Astrocyte of the spinal cord (primary cell): ENCODE measurements at regions not wholly inside any gene's neighbourhood (a gene's known extent, or its start where the extent isn't known, plus 50 kb on each side); places are given as distances from the start of the nearest gene placed in this dataset.
A peak's percentile ranks its signal among the peaks of the same experiment; 100 is the strongest.

ENCODE experiments used
- DNase-seq: peaks from one replicate; pipeline ENCODE4 v3.0.0; 2011; ENCODE audit warnings: low read depth, low spot score
- H3K4me3 ChIP-seq: 2 replicates; pipeline ENCODE4 v1.5.1; 2011; ENCODE audit warnings: low read depth, mild to moderate bottlenecking, low read length, moderate library complexity
- in situ Hi-C: cut with HindIII; loops from 2 replicates; pipeline ENCODE4 v1.10.0; 2017; ENCODE audit warnings: low sequenced_read_pairs
- TF ChIP-seq, protein P1 (sequence below): IDR thresholded peaks from 2 replicates; pipeline ENCODE4 v1.5.1; 2012; ENCODE audit warnings: low read depth, mild to moderate bottlenecking, low read length, inconsistent platforms

DNA sequence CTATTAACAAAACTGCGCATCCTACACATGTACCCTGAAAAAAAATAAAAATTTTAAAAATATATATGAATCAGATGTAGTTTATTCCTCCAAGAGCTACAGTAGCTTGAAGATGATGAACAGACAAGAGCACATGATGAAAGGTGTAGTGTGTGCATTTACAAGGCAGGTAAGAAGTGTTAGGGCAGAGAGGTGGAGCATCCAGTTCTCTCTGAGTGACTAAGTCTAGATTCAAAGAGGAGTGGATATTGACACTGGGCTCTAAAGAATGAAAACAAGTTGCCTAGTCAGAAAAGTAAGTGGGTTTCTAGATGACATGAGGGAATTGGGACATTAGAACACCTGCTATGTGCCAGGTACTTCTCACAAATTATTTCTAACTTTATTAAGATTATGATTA is 76.0 kb upstream of the CARD18 start:
- DNase-seq: no peak

DNA sequence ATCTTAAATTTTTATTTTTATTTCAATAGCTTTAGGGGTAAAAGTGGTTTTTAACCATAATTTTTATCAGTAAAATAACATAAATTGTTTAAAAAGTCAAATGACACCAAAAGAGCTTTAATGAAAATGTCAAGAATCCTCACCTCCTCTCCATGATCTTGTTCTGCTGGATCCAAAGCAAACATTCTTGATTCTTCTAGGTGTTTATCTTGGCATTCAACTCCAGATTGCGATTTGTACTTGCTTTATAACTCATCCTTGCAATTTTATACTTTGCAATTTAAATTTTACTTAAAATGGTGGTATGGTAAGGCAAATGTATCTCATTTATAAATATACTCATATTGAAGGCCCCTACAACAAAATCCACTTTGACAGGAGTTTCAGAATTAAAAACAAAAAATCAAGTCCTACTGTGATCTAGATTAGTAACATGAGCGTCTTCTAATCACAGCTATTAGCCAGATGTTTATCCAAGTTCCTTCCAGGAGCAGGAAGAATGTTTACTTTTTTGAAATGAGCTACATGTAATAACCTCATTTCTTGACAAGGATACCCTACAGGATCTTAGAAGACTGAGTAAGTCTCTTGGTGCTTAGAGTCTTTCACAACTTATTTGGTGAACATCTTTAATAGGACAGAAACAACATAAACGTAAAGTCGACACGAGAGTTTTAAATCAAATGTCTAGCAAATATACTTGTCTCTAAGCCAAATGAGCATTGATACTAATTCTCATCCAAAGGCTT is 72.4 kb upstream of the CARD18 start:
- TF ChIP-seq, protein P1, sequence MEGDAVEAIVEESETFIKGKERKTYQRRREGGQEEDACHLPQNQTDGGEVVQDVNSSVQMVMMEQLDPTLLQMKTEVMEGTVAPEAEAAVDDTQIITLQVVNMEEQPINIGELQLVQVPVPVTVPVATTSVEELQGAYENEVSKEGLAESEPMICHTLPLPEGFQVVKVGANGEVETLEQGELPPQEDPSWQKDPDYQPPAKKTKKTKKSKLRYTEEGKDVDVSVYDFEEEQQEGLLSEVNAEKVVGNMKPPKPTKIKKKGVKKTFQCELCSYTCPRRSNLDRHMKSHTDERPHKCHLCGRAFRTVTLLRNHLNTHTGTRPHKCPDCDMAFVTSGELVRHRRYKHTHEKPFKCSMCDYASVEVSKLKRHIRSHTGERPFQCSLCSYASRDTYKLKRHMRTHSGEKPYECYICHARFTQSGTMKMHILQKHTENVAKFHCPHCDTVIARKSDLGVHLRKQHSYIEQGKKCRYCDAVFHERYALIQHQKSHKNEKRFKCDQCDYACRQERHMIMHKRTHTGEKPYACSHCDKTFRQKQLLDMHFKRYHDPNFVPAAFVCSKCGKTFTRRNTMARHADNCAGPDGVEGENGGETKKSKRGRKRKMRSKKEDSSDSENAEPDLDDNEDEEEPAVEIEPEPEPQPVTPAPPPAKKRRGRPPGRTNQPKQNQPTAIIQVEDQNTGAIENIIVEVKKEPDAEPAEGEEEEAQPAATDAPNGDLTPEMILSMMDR: no peak
- in situ Hi-C loops: no loop called here
- H3K4me3 ChIP-seq: no peak overlapping the region
- DNase-seq: peak; percentile 82

More for the DNA sequence above, 76.0 kb upstream of the CARD18 start:
- TF ChIP-seq, protein P1: no peak
- H3K4me3 ChIP-seq: no peak overlapping the region
- in situ Hi-C loops: no loop called here

DNA sequence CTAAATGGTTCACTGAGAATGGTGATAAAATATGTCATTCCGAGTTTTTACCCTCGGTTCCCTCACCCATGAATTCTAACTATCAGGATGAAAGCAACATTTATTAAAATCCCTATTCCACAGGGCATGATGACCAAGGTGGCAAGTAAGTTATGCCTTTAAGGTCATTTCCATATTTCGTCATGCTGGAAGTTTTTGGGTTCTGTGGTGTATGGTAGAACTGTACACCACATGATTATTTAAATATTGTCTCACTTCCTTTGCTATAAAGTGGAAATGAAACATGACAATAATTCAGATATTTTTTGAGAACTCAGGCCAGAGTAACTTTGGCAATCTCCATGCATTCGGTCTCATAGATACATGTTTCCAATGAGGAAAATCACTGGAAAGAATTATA is 68.5 kb upstream of the CARD18 start:
- in situ Hi-C loops: no loop called here
- TF ChIP-seq, protein P1: no peak
- DNase-seq: no peak
- no peak overlapping the region for H3K4me3 ChIP-seq

DNA sequence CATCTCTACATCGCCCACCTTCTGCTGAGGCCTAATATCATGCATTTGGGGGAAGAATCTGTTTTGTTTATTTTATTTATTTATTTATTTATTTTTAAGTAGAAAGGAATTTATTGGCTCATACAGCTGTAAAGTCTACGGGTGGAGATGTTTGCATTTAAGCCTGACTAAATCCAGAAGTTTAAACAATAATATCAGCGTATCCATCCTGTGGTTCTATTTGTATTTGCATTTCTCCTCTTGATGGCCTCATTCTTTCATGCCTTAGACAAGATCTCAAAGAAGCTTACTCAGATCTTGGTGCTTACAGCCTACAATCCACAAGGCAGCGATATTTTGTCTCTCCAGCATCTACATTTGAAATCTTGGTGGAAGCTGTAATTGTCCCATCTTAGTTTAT is 67.1 kb upstream of the CARD18 start:
- DNase-seq: no peak
- in situ Hi-C loops: no loop called here
- no peak overlapping the region for H3K4me3 ChIP-seq
- TF ChIP-seq, protein P1: no peak

DNA sequence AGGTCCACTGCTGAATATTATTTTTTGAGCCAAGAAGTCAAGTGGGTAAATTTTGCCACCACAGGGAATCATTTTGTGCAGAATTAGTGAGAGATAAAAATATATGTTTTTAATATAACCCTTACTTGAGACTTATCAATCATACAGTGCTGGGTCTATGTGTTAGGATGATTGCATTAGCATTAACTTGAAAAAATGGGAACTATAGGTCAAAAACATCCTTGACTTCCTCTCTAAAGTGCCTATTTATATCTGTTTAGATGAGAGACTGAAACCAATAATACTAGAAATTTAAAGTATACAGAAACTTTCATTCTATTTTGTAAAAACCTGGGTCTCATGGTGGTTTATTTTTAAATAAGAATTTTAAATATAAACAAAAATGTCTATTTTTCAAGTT is 65.1 kb upstream of the CARD18 start:
- no peak for DNase-seq
- no peak overlapping the region for H3K4me3 ChIP-seq
- TF ChIP-seq, protein P1: no peak
- in situ Hi-C loops: no loop called here

DNA sequence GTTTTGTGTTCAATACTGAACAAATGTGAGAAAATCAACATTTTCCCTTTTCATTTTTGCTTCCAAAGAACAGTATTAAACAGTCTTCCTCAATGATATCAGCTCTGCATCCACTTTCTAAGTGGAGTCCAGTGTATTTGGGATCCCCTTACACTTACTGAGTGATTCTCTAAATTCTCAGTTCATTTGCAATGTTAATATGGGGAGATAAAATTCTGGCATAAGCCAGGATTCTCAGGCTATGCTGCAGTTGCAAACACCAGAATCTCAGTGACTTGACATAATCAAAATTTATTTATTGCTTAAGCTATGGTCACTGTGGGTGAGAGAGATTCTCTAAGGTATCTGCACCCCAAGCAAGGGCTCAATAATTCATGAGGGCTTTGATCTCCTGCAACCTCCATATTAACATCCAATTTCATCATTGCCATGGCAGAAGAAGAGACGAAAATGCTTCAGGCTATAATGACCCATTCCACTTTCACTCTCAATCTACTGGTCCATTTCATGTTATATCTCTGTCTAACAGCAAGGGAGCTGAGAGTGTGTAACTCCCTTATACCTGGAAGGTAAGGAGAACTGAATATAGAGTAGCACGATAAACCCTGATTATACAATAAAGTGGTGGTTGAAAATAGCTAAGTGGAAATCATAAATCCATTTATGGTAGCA is 64.1 kb upstream of the CARD18 start:
- in situ Hi-C loops: no loop called here
- no peak overlapping the region for H3K4me3 ChIP-seq
- DNase-seq: no peak
- TF ChIP-seq, protein P1: no peak
